Liver (tissue), 8 donors: ENCODE measurements at regions not wholly inside any gene's neighbourhood (a gene's known extent, or its start where the extent isn't known, plus 50 kb on each side); places are given as distances from the start of the nearest gene placed in this dataset.

Experiments used
- DNase-seq: peaks from one replicate; pipeline ENCODE4 v3.0.0-alpha.2; 2017; ENCODE audit warnings: low spot score
- H3K27ac ChIP-seq, 2 donors: one replicate each; pipeline ENCODE4 v1.7.0; 2013; ENCODE audit warnings: inconsistent platforms in 2 of 2, low read length in 2 of 2, control low read depth in 1 of 2, low read depth in 1 of 2, mild to moderate bottlenecking in 1 of 2
- H3K27me3 ChIP-seq, 4 donors: one replicate each; pipeline versions ENCODE4 v1.6.1 to v1.7.0; 2013; ENCODE audit warnings: low read length in 3 of 4, inconsistent platforms in 1 of 4, mild to moderate bottlenecking in 1 of 4, moderate library complexity in 1 of 4; ENCODE audit not compliant: control insufficient read depth in 4 of 4, insufficient read depth in 4 of 4
- H3K36me3 ChIP-seq, 4 donors: one replicate each; pipeline versions ENCODE4 v1.6.1 to v1.7.0; 2013; ENCODE audit warnings: low read length in 3 of 4, mild to moderate bottlenecking in 3 of 4, low read depth in 1 of 4, moderate library complexity in 1 of 4; ENCODE audit not compliant: control insufficient read depth in 4 of 4, insufficient read depth in 3 of 4
- H3K4me1 ChIP-seq, 4 donors: one replicate each; pipeline versions ENCODE4 v1.6.1 to v1.7.0; 2013; ENCODE audit warnings: low read length in 3 of 4, mild to moderate bottlenecking in 3 of 4, moderate library complexity in 1 of 4; ENCODE audit not compliant: control insufficient read depth in 4 of 4, insufficient read depth in 4 of 4
- H3K4me3 ChIP-seq, 3 donors: one replicate each; pipeline versions ENCODE4 v1.6.1 to v1.7.0; 2013; ENCODE audit warnings: low read length in 3 of 3, control low read depth in 1 of 3, low read depth in 1 of 3, mild to moderate bottlenecking in 1 of 3
- H3K9ac ChIP-seq, 2 donors: one replicate each; pipeline ENCODE4 v1.7.0; 2013; ENCODE audit warnings: low read length in 2 of 2, mild to moderate bottlenecking in 2 of 2, moderate library complexity in 2 of 2, control low read depth in 1 of 2, low read depth in 1 of 2
- H3K9me3 ChIP-seq, 4 donors: one replicate each; pipeline versions ENCODE4 v1.6.1 to v1.7.0; 2013; ENCODE audit warnings: low read length in 3 of 4; ENCODE audit not compliant: control insufficient read depth in 4 of 4
- ATF3 ChIP-seq: IDR thresholded peaks from 2 replicates; pipeline ENCODE4 v1.6.1; 2016; ENCODE audit warnings: antibody characterized with exemption
- CTCF ChIP-seq: fragments of 150-350 bp; IDR thresholded peaks from 2 replicates; pipeline ENCODE4 v1.5.1; 2017; ENCODE audit warnings: improper control_type of control experiment, low read depth, low read length; ENCODE audit not compliant: missing input control
- EGR1 ChIP-seq, 2 donors: IDR thresholded peaks; 2 replicates each; pipeline ENCODE4 v1.6.1; 2016 to 2018; ENCODE audit warnings: antibody characterized with exemption in 2 of 2, low read depth in 2 of 2
- FOXA1 ChIP-seq: IDR thresholded peaks from 2 replicates; pipeline ENCODE4 v1.6.1; 2016; ENCODE audit warnings: antibody characterized with exemption
- GABPA ChIP-seq, 2 donors: IDR thresholded peaks in 1 of 2; conservative IDR thresholded peaks in 1 of 2; 2 replicates each; pipeline ENCODE4 v1.6.1; 2016; ENCODE audit warnings: antibody characterized with exemption in 2 of 2, mild to moderate bottlenecking in 1 of 2, moderate library complexity in 1 of 2
- HNF4A ChIP-seq, 2 donors: conservative IDR thresholded peaks; 2 replicates each; pipeline ENCODE4 v1.6.1; 2016; ENCODE audit warnings: antibody characterized with exemption in 2 of 2, mild to moderate bottlenecking in 2 of 2
- JUND ChIP-seq, 2 donors: IDR thresholded peaks; 2 replicates each; pipeline ENCODE4 v1.6.1; 2016; ENCODE audit warnings: antibody characterized with exemption in 2 of 2
- MAX ChIP-seq: IDR thresholded peaks from 2 replicates; pipeline ENCODE4 v1.6.1; 2016; ENCODE audit warnings: antibody characterized with exemption
- RXRA ChIP-seq, 2 donors: IDR thresholded peaks; 2 replicates each; pipeline ENCODE4 v1.6.1; 2017 to 2018; ENCODE audit warnings: antibody characterized with exemption in 2 of 2, mild to moderate bottlenecking in 1 of 2
- SP1 ChIP-seq: IDR thresholded peaks from 2 replicates; pipeline ENCODE4 v1.6.1; 2018; ENCODE audit warnings: antibody characterized with exemption, mild to moderate bottlenecking
- ZBTB33 ChIP-seq: IDR thresholded peaks from 2 replicates; pipeline ENCODE4 v1.6.1; 2016; ENCODE audit warnings: antibody characterized with exemption
- WGBS: extraction: QIAGEN DNeasy Blood & Tissue Kit; methylation state at CpG from one replicate; pipeline ENCODE4 v1.1.7; 2013; 5-methylcytosine and 5-hydroxymethylcytosine counted together
- donor health status: healthy.
- donor health status: healthy.
- donor health status: healthy.
- donor health status: healthy.
- donor health status: healthy.

- H3K9ac ChIP-seq: no peak overlapping the region
- no peak overlapping the region for H3K4me3 ChIP-seq
- H3K36me3 ChIP-seq: no peaks in the 10 kb centered on the region
- peak overlapping the region in 1 of 2 donors; percentile 1 for H3K27ac ChIP-seq
- no peak for DNase-seq
- TF ChIP-seq EGR1 (IDR thresholded peaks at IDR 0.05; ENCODE audit: low read depth in 2 of 2): no peak
- no peak for TF ChIP-seq SP1
- no peaks in the 10 kb centered on the region for H3K27me3 ChIP-seq
- H3K4me1 ChIP-seq: peaks cover 0 to 3% (median 1%) of the 10 kb centered on the region in 4 donors
- H3K9me3 ChIP-seq: no peaks in the 10 kb centered on the region
- 80% methylated on average over 2 of the region's 2 CpGs for WGBS
Observed at GRCh38 chr2:102081243-102081522, 61.4 kb upstream of the IL1R1 start.

GRCh38 chr2:102081606-102082005, 60.9 kb upstream of the IL1R1 start:
- peak overlapping the region in 1 of 2 donors; percentile 1 for H3K27ac ChIP-seq
- WGBS: 91% methylated on average over 5 of the region's 5 CpGs

More at GRCh38 chr2:102081606-102082005, 60.9 kb upstream of the IL1R1 start:
- peaks cover 0 to 3% (median 1%) of the 10 kb centered on the region in 4 donors for H3K4me1 ChIP-seq
- no peaks in the 10 kb centered on the region for H3K9me3 ChIP-seq
- TF ChIP-seq JUND (IDR thresholded peaks at IDR 0.05): no peak
- no peak for TF ChIP-seq MAX
- no peak for TF ChIP-seq ATF3
- TF ChIP-seq EGR1 (IDR thresholded peaks at IDR 0.05; ENCODE audit: low read depth in 2 of 2): no peak
- TF ChIP-seq CTCF: no peak
- no peak for TF ChIP-seq SP1
- no peak for TF ChIP-seq RXRA (IDR thresholded peaks at IDR 0.05)
- no peak for TF ChIP-seq ZBTB33
- no peak for TF ChIP-seq GABPA (IDR thresholded peaks at IDR 0.05 in 1 of 2, conservative IDR thresholded peaks at IDR 0.05 in 1 of 2)
- no peak for TF ChIP-seq FOXA1
- TF ChIP-seq HNF4A (conservative IDR thresholded peaks at IDR 0.05): no peak
- H3K36me3 ChIP-seq: no peaks in the 10 kb centered on the region
- H3K9ac ChIP-seq: no peak overlapping the region
- no peak overlapping the region for H3K4me3 ChIP-seq
- no peaks in the 10 kb centered on the region for H3K27me3 ChIP-seq
- DNase-seq: no peak
